Fibroblast of lung (primary cell): ENCODE measurements at regions not wholly inside any gene's neighbourhood (a gene's known extent, or its start where the extent isn't known, plus 50 kb on each side); places are given as distances from the start of the nearest gene placed in this dataset.

Source experiments
- CTCF ChIP-seq, 2 donors: IDR thresholded peaks in 1 of 2; conservative IDR thresholded peaks in 1 of 2; 1 replicate in 1 of 2; 2 replicates in 1 of 2; pipeline ENCODE4 v1.5.1; 2011 to 2012; ENCODE audit warnings: low read length in 2 of 2, control low read depth in 1 of 2, inconsistent platforms in 1 of 2, low read depth in 1 of 2, mild to moderate bottlenecking in 1 of 2
- EZH2 ChIP-seq: IDR thresholded peaks from 2 replicates; pipeline ENCODE4 v1.5.1; 2012; ENCODE audit warnings: low read length, control low read depth, mild to moderate bottlenecking; ENCODE audit errors: missing control alignments

- TF ChIP-seq CTCF (conservative IDR thresholded peaks at IDR 0.05 in 1 of 2, IDR thresholded peaks at IDR 0.05 in 1 of 2; ENCODE audit: low read depth in 1 of 2, low read length in 2 of 2) (no peak), EZH2 (no peak)
These were observed 340.8 kb upstream of the KLF6 start for GRCh38 chr10:4125776-4126175.
